NCI-H510A (cell line): ENCODE measurements at regions not wholly inside any gene's neighbourhood (a gene's known extent, or its start where the extent isn't known, plus 50 kb on each side); places are given as distances from the start of the nearest gene placed in this dataset.
A peak's percentile ranks its signal among the peaks of the same experiment; 100 is the strongest.

Experiments used
- DNase-seq: peaks from one replicate; lab custom pipeline; 2025; lab: John Stamatoyannopoulos, UW

DNA sequence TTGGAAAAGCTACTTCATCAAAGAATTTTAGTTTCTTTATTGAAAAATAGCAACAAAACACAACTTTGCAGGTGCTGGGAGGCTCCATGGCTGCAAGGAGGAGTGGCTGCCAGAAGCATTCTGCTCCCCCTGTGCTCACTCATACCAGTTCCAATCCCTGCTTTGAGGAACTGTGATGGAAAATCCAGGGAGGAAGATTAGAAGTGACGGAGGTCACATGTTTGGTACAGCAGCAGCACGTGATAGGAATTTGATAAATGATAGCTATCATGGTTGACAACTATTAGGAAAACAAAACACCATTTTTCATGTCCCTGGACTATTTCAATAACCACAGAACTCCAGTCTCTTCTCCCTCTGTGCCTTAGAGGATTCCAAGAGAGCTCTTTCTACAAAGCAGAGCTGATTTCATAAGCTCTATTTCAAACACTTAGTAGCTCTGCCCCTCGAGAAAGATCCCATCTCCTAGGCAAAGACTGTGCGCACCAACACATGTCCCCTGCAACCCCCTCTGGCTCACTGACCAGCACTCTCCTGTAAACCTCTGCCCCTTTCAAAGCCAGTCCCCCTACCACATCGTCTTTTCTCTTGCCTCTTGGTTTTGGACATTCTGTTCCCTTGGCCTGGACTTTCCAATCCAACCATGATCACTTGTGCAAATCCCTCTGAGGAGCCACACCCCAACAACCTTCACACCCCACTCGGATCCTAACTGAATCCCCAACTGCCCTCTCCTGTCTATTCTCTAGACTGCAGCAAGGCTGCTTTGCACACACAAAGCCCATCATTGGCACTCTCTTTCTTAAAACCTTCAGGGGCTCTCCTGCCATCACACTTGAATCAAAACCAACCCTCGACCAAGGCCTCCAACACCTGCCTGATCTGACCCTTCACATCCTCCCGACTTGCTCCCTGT is 352.4 kb upstream of the PKDCC start:
- DNase-seq: no peak

GRCh38 chr2:41697389-41697788 is 350.4 kb upstream of the PKDCC start:
- no peak for DNase-seq

- no peak for DNase-seq
These were observed 349.0 kb upstream of the PKDCC start for GRCh38 chr2:41698678-41699422.

DNA sequence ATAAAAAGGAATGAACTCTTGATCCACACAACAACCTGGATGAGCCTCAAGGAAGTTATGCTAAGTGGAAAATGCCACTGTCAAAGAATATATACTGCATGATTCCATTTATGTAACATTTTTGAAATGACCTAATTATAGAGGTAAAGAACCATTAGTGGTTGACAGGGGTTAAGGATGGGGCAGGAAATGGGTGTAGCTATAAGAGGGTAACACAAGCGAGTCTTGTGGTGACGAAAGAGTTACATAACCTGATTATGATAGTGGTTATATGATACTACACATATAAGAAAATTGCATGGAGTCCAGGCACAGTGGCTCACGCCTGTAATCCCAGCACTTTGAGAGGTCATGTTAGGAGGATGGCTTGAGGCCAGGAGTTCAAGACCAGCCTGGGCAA is 346.6 kb upstream of the PKDCC start:
- no peak for DNase-seq

DNA sequence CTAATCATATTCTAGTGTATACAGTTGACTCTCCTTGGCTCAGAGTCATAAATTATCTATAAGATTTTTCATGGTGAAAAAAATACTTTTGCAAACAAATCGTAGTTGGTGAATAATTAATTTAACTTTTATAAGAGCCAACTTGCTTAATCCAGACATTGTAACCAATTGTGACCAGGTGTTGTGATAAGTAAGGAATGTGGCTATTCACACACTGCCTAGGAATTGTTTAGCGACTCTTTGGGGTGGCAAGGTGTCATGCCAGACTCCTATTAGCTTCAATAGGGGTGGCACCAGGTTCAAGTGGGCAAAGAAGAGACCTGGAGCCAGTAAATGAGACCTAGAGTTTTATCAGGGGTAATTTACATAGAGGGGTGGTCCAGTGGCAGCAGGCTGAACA is 344.7 kb upstream of the PKDCC start:
- DNase-seq: no peak

DNA sequence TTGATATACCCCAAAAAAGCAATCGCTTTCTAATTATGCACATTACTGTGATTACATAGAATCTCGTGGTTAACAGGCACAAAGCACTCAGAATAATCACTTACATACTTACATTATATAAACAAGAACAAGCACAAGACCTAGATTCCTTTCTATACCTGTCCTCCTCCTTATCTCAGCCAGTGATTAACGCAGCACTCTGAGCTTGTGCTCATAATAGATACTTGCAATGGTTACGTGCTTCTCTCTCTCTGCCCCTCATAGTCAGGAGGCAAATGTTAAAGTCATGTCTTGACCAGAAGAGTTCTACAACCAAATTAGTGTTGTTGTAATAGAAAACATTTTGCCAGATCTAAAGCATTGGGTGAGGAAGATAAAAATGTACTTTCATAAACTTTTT is 342.2 kb upstream of the PKDCC start:
- no peak for DNase-seq

GRCh38 chr2:41706286-41706685 is 341.5 kb upstream of the PKDCC start:
- no peak for DNase-seq

GRCh38 chr2:41707790-41708451 is 339.9 kb upstream of the PKDCC start:
- DNase-seq: no peak

GRCh38 chr2:41709702-41710599 is 337.9 kb upstream of the PKDCC start:
- DNase-seq: peak; percentile 28

GRCh38 chr2:41710944-41711343 is 336.9 kb upstream of the PKDCC start:
- no peak for DNase-seq

- no peak for DNase-seq
These were observed 336.1 kb upstream of the PKDCC start for GRCh38 chr2:41711736-41712135.

DNA sequence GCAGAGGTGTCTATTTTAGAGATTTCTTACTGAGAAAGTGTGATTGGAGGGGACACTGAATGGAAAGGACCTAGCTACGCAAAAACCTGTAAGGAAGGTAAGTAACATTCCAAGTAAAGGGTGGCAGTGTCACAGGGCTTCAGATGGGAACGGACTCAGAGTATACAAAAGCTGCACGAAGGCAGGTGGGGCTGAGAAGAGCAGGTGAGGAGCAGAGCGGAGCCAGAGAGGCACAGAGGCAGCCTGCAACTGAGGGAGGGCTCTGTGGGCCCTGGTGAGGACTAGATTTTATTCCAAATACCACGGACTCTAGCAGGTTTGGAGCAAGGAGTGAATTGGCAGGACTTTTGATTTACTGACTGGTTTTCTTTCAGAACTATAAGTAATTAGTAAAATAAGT is 331.3 kb upstream of the PKDCC start:
- peak; percentile 18 for DNase-seq

GRCh38 chr2:41717839-41718238 is 330.0 kb upstream of the PKDCC start:
- DNase-seq: no peak

DNA sequence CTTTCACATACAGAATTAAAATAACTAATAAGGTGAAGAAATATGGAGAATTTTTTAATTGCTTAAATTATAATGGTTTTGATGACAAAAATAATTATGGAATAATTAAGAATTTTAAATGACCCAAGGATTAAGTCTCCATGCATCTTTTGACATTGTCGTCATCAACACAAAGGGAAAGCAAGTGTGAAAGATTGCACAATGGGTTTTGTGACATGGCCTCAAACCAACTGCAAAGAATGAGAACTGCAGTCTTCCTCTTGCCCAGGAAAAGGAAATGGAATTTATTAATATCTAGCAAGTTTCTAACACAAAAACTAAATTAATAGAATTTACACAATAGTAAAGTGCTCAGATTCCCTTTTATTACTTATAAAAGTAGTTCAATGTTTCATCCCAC is 329.1 kb upstream of the PKDCC start:
- DNase-seq: no peak

- DNase-seq: no peak
These were observed 328.1 kb upstream of the PKDCC start for GRCh38 chr2:41719756-41720155.

- DNase-seq: no peak
These were observed 327.2 kb upstream of the PKDCC start for GRCh38 chr2:41720331-41721251.

DNA sequence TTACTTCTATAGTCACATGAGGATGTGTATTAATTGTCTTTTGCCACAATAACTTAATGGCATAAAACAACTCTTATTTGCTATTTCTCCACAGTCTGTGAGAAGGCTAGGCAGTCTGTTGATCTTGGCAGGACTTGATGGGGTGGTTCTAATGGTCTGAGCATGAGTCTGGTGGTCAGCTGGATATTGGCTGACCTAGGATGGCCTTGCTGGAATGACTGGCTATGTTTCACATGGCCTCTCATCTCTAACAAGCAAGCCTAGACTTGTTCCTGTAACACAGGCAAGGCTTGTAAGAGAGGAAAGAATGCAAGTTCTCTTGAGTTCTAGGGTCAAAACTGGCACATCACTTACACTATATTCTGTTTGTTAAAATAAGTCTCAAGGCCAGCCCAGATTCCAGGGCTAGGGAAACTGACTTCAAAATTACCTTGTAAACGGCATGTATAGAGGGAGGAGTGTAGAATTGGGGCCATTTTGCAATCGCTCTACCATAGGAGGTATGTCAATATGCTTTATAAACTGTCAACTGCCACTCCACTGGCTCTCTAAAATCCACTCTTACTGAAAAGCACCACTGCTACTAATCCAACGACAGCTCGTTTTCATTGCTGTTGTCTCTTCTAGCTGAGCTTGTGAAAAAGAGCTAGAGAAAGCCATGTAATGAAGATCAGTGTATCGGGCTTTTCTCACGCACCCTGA is 325.0 kb upstream of the PKDCC start:
- peak; percentile 55 for DNase-seq

GRCh38 chr2:41723526-41723925 is 324.3 kb upstream of the PKDCC start:
- DNase-seq: no peak

GRCh38 chr2:41724465-41724864 is 323.4 kb upstream of the PKDCC start:
- no peak for DNase-seq

DNA sequence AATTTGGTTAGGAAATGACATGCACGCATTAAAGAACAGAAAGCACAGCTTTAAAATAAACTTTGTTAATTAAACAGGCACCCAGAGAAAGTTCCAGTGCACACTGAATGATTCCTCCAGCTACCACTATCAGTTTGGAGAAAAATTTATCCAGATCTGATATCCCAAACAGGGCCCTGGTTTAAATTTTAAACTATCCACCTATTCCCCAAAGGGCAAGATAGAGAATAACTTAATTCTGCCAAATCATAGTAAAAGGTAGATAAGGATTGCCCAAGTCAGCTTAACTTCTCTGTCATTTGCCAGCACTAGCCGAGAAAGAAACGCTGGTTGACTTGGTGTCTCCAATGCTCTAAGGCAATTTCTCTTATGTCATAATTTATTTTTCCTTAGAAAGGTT is 321.9 kb upstream of the PKDCC start:
- no peak for DNase-seq
